CD4-positive, alpha-beta T cell treated with Interferon gamma for 1 hour (primary cell): ENCODE measurements at regions not wholly inside any gene's neighbourhood (a gene's known extent, or its start where the extent isn't known, plus 50 kb on each side); places are given as distances from the start of the nearest gene placed in this dataset.

Experiments
- DNase-seq: peaks from one replicate; pipeline ENCODE4 v3.0.0-alpha.2; 2020

DNA sequence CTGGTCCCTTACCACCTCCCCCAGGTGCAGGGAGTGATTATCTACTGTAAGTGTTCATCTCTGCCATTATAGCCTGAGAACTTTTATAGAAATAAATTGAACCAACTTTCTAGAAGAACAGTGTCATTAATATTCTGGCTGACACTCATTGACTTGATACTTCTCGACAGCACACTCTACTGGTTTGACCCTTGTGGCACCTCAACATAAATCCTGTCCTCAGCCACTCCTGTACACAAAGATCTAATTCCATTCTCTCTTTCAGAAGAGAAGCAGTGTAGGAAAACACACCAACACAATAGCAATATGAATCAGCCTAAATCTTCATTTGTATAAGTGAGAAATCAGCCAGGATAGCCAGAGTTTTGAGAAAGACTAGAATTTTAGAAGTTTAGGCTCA is 417.7 kb downstream of the TAF11L14 start:
- no peak for DNase-seq

DNA sequence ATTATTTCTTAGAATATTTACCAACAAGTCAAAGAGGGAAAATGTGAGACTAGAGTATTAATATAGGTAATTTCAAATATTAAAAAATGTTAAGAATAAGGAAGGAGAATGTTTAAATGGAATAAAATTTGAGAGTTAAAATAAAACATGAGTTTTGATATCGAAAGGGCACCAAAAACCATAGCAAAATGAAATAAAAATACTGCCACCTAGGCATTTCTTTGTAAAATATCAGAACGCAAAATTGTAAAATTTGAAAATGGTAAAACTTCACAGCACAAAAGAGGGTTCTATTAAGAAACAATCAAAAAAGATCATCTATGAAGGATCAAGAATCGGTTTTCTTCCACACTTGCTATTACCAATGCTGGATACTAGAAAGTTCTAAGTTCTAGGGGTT is 418.3 kb downstream of the TAF11L14 start:
- DNase-seq: no peak

DNA sequence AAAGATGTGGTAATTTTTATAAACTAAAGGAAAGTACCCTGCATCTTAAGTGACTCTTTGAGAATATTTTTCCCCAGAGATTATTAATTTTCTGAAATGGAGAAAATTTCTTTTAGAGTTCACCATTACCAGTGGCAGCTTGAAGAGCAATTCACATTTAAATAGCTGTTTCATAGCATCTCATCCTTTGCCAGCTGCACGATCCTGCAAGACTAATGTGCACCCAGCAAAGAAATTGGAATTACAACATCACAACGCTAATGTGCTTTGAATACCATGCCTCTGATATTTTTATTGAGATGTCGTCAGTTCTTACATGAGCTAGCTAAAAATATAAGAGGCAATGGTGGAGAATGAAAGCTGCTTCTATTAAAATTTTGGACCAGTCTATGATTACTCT is 423.5 kb downstream of the TAF11L14 start:
- DNase-seq: no peak

GRCh38 chr5:18067615-18068014 is 433.4 kb downstream of the TAF11L14 start:
- no peak for DNase-seq

DNA sequence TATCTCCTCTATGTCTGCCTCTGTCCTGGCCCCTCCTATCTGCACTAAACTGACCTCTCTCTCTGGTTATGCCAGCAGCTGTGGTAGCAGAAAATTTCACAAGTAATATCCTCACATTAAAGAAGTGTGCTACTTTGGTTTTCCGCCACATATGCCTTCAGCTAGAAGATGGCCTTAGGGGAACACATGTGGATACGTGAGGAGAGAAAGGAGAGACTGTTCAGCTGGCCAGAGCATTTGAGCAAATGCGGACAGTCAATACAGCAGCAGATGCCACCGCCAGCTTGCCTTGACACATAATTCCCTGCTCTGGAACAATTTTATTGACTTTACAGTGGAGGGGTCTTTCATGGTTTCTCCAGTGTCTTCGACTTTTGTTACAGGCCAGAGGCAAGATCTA is 434.6 kb downstream of the TAF11L14 start:
- DNase-seq: no peak

DNA sequence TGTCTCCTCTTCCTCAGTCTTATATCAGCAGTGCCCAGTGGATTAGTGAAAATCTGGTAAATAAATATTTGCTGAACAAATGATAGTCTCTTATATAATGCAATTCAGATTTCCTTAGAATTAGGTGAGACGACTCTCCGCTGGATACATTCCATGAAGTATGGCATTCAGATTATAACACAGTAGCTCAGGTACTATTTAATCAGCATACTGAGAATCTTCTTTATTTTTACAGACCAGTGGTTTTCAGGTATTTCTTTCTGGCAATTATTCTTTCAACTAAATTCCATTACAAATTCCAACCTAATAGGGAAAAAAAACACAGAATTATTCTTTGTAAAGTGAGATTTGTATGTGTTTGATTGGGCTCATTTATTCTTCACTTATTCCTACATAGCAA is 435.5 kb downstream of the TAF11L14 start:
- no peak for DNase-seq

DNA sequence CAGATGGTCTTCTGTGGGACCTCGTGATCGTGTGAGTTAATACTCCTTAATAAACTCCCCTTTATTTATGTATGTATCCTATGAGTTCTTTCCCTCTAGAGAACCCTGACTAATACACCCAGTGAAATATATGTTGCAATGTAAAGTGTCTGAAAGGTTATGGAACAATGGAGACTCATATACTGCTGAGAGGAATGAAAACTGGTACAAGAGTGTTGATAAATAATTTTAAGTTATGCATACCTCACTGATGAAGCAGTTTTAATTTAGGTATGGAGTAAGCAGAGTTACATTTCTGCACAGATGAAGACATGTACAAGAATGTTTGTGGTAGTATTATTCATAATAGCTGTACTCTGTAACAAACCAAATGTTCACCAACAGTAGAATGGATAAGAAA is 438.3 kb downstream of the TAF11L14 start:
- no peak for DNase-seq

GRCh38 chr5:18074961-18075360 is 440.7 kb downstream of the TAF11L14 start:
- DNase-seq: no peak

- no peak for DNase-seq
Observed at GRCh38 chr5:18078157-18078556, 443.9 kb downstream of the TAF11L14 start.

DNA sequence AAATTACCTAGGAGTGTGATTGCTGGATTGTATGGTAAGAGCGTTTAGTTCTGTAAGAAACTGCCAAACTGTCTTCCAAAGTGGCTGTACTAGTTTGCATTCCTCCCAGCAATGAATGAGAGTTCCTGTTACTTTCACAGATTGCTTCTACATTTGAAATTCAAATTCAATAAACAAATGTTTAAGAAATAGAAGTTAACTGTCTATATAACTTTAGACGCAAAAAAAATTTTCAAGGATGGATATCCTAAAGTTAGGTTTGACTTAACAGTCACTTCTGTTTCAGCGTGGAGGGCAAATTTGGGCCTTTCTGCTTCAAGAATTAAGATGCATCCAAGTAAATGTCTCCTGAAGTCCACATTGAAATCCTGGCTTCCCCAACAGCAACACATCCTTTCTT is 445.6 kb downstream of the TAF11L14 start:
- DNase-seq: no peak

- no peak for DNase-seq
Observed at GRCh38 chr5:18088020-18088579, 453.8 kb downstream of the TAF11L14 start.

GRCh38 chr5:18090177-18090576 is 455.9 kb downstream of the TAF11L14 start:
- DNase-seq: no peak

- no peak for DNase-seq
Observed at GRCh38 chr5:18091142-18091541, 456.9 kb downstream of the TAF11L14 start.

DNA sequence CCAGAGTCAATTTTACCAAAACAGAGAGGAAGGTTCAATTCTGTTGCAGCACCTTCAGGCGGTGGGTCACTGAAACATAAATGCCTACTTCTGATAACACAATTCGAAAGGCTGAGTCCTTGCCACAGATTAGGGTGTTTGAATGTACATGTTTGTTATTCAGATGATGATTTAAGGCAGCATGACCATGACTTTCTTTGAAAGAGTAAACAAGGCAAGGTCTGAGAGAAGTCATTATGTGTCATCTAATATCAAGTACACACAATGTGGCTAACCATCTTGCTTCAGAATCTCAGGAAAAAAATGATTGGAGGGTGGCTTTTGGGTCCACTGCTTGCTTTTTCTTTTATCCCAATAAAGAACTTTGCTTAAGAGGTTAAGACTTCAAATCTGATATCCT is 457.5 kb downstream of the TAF11L14 start:
- DNase-seq: no peak

GRCh38 chr5:18095061-18095460 is 460.8 kb downstream of the TAF11L14 start:
- no peak for DNase-seq

DNA sequence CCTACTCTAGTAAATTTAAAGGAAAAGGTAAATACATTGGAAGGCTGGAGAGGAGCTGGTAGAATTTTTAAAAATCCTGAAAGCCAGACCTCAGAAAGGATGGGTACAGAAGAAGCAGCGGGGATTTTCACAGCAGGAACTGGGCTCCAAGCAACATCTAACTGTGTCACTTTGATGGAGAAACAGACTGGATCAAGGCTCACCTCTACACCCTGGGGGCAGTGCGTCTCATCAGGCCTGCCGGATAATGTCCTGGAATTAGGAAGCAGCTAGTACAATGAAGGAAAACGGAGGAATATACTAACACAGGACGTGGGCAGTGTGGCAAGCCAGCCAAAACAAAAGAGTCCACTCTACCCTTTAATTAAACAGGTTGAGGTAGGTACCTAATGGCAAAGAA is 463.6 kb downstream of the TAF11L14 start:
- DNase-seq: no peak

GRCh38 chr5:18098691-18099090 is 464.4 kb downstream of the TAF11L14 start:
- no peak for DNase-seq

DNA sequence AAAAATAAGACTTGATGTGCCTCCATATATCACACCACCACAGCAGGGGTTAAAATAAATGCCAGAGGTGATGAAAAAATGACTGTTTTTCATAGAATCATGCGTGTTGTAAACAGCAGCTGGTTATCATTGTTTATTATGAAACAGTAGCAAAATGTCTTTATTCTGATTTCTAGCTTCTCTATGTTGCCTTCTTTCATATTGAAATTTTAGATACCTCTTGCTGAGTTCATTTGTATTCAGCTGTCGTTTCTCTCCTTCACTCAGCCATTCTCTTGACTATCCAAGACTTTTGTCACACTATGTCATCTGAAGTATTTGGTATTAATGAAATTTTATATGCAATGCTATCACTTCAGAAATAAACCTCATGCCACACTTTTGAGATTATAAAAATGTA is 465.0 kb downstream of the TAF11L14 start:
- DNase-seq: no peak

- DNase-seq: no peak
Observed at GRCh38 chr5:18101532-18101931, 467.3 kb downstream of the TAF11L14 start.

GRCh38 chr5:18102733-18103132 is 468.5 kb downstream of the TAF11L14 start:
- no peak for DNase-seq

GRCh38 chr5:18105449-18105848 is 471.2 kb downstream of the TAF11L14 start:
- no peak for DNase-seq

- no peak for DNase-seq
Observed at GRCh38 chr5:18111906-18112465, 477.7 kb downstream of the TAF11L14 start.

DNA sequence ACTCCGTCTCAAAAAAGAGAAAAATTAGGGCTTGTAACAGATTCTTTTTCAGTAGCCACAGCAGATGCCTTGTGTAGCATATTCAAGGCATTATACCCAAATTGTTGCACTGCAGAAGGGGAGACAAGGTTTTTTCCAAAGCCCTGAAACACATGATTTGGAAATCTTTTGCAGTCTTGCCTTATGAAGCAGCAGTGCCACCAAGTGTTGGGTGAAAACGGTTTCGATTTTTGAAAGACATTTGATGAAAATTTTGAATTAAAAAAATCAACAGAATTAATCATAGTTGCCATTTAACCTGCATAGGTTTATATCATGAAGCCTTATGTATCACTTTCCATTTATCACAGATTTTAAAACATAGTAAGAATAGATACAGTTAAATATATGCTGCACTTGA is 479.5 kb downstream of the TAF11L14 start:
- DNase-seq: no peak

DNA sequence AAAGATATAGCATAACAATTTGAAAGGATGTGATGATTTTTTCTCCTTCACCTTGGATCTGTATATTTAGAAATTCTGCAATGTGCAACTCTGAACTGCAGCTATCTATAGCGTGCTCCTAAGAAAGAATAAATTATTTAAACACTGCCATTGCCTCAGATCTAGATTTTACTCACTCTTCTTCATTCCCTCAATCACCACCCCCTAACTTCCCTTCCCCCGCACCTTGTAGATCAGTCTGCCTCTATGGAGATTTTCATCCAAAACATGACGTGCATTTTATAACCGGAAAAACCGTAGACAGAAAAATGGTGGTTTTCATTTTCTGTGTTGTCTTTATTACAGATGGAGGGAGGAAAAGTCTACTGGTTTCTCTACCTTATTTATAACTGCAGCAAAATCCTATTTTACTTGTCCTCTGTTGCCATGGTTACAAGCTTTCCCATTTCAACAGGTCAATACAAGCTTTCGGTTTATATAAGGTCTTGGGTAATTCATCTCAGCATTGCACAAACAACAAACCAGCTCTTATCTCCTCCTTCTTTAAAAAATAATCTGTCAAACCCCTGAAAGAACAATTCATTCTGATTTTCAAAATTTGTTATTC is 480.0 kb downstream of the TAF11L14 start:
- no peak for DNase-seq

GRCh38 chr5:18117968-18118367 is 483.7 kb downstream of the TAF11L14 start:
- no peak for DNase-seq
